Colonic mucosa (tissue), 4 donors: ENCODE measurements at regions not wholly inside any gene's neighbourhood (a gene's known extent, or its start where the extent isn't known, plus 50 kb on each side); places are given as distances from the start of the nearest gene placed in this dataset.

Experiments
- DNase-seq: peaks from one replicate; pipeline ENCODE4 v3.0.0-alpha.2; 2020
- H3K27ac ChIP-seq: fragments of 200-600 bp; one replicate; pipeline ENCODE4 v1.8.0; 2021
- H3K27me3 ChIP-seq: fragments of 200-600 bp; one replicate; pipeline ENCODE4 v1.8.0; 2021
- H3K36me3 ChIP-seq: fragments of 200-600 bp; one replicate; pipeline ENCODE4 v1.8.0; 2021
- H3K4me1 ChIP-seq: fragments of 200-600 bp; one replicate; pipeline ENCODE4 v1.8.0; 2021; ENCODE audit warnings: mild to moderate bottlenecking
- H3K4me3 ChIP-seq: fragments of 200-600 bp; one replicate; pipeline ENCODE4 v1.8.0; 2021
- H3K9ac ChIP-seq, 2 donors: one replicate each; pipeline ENCODE4 v1.7.0; 2013; ENCODE audit warnings: control low read depth in 2 of 2, low read depth in 2 of 2, low read length in 2 of 2
- H3K9me3 ChIP-seq: fragments of 200-600 bp; one replicate; pipeline ENCODE4 v1.8.0; 2021
- intact Hi-C: fragments of 100-400 bp; cut with DNase I; formaldehyde crosslinking; loops from one replicate; pipeline ENCODE4 v1.14.1; 2022
- TF ChIP-seq, protein P1 (sequence below): fragments of 200-600 bp; IDR thresholded peaks from one replicate; pipeline ENCODE4 v1.8.0; 2022; ENCODE audit warnings: antibody characterized with exemption, mild to moderate bottlenecking
- donor health status: healthy.
- donor health status: DM: no; HTN: no; CAD: no.
- donor health status: DM: no; HTN: no; CAD: no.

DNA sequence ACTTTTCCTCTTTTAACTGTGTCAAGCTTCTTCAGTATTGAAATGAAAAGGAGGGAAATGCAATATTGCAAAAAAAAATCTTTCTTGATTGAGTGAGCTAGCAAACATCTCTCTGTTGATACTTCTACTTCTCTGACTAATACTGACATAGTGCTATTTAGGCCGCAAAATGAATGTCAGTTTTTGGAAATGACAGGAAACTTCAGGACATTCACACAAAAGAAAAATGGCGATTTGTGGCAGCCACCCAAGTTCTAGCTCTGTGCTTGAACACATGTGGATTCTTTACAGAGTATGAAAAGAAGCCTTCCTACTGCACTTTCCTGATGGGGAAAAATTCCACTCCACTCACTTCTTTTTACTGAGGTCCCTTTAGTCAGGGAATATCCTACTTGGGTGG is 486.8 kb upstream of the ALCAM start:
- DNase-seq, result no peak
- Histone ChIP-seq H3K36me3 (no peaks in the 10 kb centered on the region), H3K27me3 (no peaks in the 10 kb centered on the region), H3K9me3 (no peaks in the 10 kb centered on the region), H3K4me3 (no peak overlapping the region), H3K4me1 (no peaks in the 10 kb centered on the region), H3K9ac (no peak overlapping the region), H3K27ac (no peak overlapping the region)
- intact Hi-C loops, result no loop called here
- TF ChIP-seq, protein P1, sequence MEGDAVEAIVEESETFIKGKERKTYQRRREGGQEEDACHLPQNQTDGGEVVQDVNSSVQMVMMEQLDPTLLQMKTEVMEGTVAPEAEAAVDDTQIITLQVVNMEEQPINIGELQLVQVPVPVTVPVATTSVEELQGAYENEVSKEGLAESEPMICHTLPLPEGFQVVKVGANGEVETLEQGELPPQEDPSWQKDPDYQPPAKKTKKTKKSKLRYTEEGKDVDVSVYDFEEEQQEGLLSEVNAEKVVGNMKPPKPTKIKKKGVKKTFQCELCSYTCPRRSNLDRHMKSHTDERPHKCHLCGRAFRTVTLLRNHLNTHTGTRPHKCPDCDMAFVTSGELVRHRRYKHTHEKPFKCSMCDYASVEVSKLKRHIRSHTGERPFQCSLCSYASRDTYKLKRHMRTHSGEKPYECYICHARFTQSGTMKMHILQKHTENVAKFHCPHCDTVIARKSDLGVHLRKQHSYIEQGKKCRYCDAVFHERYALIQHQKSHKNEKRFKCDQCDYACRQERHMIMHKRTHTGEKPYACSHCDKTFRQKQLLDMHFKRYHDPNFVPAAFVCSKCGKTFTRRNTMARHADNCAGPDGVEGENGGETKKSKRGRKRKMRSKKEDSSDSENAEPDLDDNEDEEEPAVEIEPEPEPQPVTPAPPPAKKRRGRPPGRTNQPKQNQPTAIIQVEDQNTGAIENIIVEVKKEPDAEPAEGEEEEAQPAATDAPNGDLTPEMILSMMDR, result no peak

DNA sequence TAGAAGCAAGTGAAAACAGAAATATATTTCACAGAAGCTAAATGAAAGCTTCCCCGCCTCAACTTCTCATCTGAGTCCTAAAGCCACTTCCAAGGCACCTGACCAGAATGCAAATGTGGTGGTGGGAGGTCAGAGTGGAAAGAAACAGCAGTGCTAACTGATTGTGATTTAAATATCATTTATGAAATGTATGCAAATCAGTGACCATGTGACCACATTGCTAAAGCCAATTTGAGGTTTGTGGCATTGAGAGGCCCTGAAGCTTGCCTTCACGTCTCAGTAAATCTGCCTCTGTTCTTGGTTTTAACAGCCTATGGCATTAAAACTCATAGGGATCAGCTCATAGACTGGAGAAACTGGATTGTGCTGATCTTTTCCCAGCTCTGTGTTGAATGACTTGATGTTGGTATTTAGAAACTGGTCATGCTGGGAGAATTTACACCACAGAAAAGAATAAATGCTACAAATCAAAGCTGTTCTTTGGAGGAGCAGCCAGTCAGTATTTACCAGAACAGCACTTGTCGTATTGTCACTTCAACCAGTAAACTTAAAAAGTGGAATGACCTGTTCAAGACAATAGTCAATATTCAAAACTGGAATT is 481.4 kb upstream of the ALCAM start:
- DNase-seq, result no peak
- no peaks in the 10 kb centered on the region for H3K27me3 ChIP-seq
- no peak overlapping the region for H3K27ac ChIP-seq
- H3K4me3 ChIP-seq, result no peak overlapping the region
- H3K4me1 ChIP-seq, result no peaks in the 10 kb centered on the region
- intact Hi-C loops, result no loop called here
- H3K36me3 ChIP-seq, result no peaks in the 10 kb centered on the region
- no peak overlapping the region for H3K9ac ChIP-seq
- TF ChIP-seq, protein P1, result no peak
- H3K9me3 ChIP-seq, result no peaks in the 10 kb centered on the region

DNA sequence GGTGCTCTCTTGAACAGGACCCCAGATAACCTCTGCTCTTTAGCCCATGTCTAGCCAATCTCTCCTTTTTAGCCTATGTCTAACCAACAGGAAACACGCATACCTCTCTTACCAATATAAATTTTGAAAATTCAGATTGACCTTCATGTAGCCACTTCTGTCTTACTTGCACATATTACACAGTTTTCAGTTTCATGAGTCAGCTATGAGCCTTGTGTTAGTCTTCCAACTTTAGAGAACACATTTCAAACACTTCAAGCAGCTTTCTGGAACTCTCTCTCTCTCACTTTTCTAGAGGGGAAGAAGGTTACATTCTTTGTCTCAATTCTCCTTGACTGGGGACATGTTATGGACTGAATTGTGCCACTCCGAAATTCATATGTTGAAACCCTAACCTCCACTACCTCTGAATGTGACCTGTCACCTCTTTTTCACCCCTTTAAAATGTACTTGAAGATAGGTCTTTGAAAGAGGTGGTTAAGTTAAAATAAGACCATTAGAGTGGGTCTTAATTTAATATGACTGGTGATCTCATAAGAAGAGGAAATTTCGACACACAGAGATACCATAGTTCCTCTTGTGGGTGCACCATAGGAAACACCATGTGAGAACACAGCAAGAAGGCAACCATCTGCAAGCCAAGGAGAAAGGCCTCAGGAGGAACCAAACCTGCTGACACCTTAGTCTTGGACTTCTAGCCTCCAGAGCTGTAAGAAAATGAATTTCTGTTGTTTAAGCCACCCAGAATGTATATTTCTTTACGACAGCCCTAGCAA is 480.3 kb upstream of the ALCAM start:
- H3K9ac ChIP-seq, result no peak overlapping the region
- DNase-seq, result no peak

DNA sequence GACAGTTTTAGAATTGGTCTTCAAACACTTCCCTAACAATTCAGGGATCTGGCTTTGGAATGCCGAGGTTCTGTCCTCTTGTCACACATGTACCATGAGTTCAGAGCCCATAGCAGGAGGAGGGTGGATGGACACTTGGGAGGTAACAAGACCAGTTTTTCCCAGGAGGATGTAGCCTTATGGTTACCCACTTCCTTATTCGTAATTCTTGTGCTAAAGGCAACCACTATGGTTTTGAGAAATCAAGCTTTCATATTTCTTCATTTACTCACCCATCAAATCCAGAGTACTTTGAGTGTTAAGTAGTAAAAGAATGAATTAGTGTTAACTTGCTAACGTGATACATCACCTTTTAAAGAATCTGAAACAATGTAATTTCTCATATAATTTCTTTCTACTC is 479.6 kb upstream of the ALCAM start:
- Histone ChIP-seq H3K4me3 (no peak overlapping the region), H3K27ac (no peak overlapping the region), H3K9me3 (no peaks in the 10 kb centered on the region), H3K4me1 (no peaks in the 10 kb centered on the region), H3K9ac (no peak overlapping the region), H3K27me3 (no peaks in the 10 kb centered on the region), H3K36me3 (no peaks in the 10 kb centered on the region)
- DNase-seq, result no peak
- intact Hi-C loops, result no loop called here
- TF ChIP-seq, protein P1, result no peak

More for the DNA sequence above, 480.3 kb upstream of the ALCAM start:
- H3K27ac ChIP-seq, result no peak overlapping the region
- H3K27me3 ChIP-seq, result no peaks in the 10 kb centered on the region
- H3K4me3 ChIP-seq, result no peak overlapping the region
- H3K36me3 ChIP-seq, result no peaks in the 10 kb centered on the region
- intact Hi-C loops, result no loop called here
- TF ChIP-seq, protein P1, result no peak
- H3K9me3 ChIP-seq, result no peaks in the 10 kb centered on the region
- H3K4me1 ChIP-seq, result no peaks in the 10 kb centered on the region

DNA sequence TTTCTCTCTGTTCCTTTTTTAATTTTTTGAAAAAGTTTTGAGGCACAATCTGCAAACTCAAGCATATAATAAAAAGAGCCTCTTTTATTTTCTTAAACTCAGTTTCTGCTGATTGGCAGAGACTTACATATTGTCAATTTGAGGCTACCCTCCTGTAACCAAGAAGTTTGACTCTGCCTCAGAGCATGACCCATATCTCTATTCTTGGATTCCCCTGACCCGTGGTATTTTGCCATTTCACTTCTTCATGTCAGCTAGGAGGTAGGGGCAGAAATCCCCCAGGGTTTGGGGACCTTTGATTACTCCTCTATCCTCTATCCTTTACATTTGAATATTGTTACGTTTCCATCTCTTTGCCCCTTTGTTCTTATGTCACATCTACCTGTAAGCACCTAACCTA is 479.1 kb upstream of the ALCAM start:
- Histone ChIP-seq H3K4me1 (no peaks in the 10 kb centered on the region), H3K9me3 (no peaks in the 10 kb centered on the region), H3K36me3 (no peaks in the 10 kb centered on the region), H3K4me3 (no peak overlapping the region), H3K9ac (no peak overlapping the region), H3K27me3 (no peaks in the 10 kb centered on the region), H3K27ac (no peak overlapping the region)
- intact Hi-C loops, result no loop called here
- no peak for DNase-seq
- TF ChIP-seq, protein P1, result no peak
